ENCODE measurements at regions not wholly inside any gene's neighbourhood (a gene's known extent, or its start where the extent isn't known, plus 50 kb on each side); places are given as distances from the start of the nearest gene placed in this dataset.
"Not testable (repeated sequence)": the region's sequence is repeated elsewhere in the genome, so short reads cannot be mapped to it uniquely, and the experiment has no call there.

DNA sequence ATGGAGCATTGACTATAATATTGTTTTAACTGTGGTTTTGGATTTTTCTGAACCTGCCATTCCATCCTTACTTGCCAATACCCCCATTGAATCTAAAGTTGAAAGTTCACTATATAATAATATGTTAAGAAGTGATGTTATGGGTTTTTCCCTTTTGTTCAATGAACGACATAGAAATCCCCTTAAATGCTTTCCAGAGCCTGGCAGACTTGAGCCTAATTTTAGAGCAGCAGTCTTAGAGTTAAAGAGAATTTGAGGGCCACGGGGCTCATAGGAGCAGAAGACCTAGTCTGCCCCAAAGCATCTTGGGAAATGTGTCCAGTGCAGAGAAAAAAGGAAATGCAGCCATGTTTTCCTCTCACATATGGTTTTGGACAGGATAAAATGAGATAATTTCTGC lies 146.1 kb upstream of the SLC44A1 start:
- FAIRE-seq (no peak), DNase-seq (ENCODE audit: low spot score) (no peak)

DNA sequence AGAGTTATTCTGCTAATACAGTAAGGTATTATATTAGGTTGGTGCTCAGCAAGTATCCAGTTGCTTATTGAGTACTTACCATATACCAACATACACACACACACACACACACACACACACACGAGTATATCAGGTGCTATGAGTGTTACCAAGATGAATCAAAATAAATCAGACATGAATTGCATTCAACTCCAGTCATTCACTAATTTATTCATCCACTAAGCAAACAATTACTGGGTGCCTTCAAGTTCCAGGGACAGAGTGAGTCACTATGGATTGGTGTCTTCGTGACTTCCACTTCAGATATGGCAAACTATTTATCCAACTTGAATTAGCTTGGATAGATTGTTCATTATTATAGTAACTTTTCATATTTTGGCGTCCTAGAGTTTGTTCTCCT lies 140.7 kb upstream of the SLC44A1 start:
- no peak for DNase-seq (ENCODE audit: low spot score)
- no peak for FAIRE-seq

DNA sequence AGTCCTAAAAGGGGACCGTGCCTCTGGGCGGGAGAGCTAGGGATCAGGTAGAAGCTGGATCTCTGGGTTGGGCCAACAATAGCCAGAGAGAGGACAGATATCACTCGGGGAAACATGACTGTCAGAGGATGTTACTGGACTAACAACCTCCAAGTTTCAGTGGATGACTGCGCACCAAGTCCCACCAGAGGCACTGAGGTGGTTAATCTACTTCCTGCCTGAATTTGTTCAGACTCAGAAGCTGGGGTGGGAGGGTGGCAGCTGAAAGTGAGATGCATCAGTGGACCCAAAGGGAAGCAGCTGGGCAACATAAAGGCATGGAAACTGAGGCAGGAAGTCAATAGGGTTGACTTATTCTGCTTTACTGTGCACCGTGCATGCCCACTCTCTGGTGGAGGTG lies 130.1 kb upstream of the SLC44A1 start:
- FAIRE-seq (peak; percentile 42), DNase-seq (ENCODE audit: low spot score) (no peak)

DNA sequence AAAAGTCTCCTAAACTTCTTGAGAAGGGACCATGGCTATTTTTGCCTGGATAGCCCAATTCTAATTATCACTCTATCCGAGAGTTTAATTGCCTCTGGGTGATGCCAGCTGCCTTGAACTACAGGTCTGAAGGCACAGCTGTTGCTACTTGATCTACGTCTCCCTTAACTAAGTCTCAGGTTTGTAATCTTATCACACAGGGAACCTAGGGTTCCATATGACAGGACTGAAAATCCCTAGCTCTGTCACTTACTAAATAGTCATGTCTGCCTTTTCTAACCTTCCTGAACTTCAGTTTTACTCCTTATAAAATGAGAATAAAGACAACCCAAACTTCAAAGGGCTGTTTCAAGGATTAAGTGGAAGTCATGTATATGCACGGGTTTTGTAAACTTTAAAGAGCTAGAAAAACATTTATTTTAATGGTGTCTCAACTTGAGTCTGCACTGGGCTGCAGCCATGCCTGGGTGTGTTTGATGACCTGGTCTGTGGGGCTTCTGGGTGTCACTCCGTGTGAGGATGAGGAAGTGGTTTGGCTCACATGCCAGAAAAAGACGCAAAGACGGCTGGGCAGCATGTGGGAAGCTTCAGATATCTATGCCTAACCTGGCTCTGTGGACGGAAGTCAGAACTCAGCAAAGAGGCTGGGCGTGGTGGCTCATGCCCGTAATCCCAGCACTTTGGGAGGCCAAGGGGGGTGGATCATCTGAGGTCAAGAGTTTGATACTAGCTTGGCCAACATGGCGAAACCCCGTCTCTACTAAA lies 129.3 kb upstream of the SLC44A1 start:
- no peak for FAIRE-seq
- DNase-seq (ENCODE audit: low spot score) = peak; percentile 40

DNA sequence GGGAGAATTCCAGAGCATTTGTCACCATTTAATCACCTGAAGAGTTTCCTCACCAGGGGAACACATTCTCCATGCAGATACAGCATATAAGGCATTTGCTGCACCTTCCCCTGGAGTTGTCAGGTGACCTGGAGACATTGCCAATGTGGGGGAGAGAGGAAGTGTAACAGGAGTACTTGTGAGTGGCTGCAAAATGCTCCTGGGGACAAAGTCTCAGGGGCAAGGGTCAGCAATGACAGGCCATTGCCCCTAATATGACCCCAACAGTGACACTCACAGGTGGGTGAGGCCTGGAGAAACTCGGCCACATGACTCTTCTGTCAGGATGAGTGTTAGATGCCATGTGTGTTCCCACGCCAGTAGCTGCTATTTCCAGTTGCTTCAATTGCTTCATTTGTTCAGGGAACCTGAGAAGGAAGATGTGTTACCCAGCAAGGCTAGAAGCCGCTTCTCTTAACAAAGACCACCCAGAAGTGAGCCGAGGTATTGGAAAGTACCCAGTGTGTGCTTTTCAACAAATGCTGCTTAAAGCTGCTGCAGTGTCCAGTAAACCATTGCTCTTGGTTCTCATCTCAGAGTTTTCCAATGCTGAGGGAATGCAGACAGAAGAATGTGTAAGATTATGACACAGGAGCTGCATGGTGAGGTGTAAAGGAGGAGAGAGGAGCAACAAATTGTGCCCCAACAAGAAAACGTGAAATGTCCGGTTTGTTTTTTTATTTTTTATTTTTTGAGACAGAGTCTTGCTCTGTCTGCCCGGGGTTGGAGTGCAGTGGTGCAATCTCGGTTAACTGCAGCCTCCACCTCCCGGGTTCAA lies 128.2 kb upstream of the SLC44A1 start:
- no peak for FAIRE-seq
- DNase-seq (ENCODE audit: low spot score) = no peak

DNA sequence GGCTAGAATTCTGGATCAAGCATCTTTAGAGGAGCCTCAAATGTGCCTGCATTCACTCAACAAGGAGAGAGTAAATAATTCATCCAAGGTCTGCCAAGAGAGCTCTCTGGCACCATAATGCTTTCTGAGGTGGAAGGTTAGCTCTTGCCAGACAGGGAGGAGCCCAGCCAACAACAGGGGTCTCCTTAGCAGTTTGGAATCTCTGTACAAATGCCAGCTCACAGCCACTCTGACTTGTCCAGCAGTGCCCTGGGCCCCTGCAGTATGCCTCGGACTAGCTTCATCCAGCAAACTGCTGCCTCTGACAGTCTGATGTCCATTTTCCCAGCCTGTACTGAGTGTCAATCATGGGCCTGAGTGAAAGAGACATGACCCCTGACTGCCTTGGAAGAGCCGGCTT lies 127.2 kb upstream of the SLC44A1 start:
- DNase-seq (ENCODE audit: low spot score) (no peak), FAIRE-seq (no peak)

DNA sequence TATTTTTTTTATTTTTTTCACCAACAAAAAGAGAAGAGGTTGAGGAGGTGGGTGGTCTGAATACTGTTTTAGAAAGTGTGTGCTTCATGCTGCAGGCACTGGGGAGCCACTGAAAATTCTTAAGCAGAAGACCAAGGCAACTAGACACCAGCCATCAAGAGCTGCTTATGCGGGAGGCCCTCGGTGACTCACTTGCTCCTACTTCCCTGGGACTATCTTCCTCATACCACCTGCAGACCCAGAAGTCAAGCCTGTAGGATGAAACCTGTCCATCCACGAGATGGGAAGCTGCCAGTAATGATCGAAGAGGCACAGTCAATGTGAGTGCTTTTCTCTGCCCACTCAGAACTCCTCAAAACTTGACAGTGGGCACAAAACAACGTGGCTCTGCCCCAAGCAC lies 125.8 kb upstream of the SLC44A1 start:
- FAIRE-seq (peak; percentile 35), DNase-seq (ENCODE audit: low spot score) (peak; percentile 40)

DNA sequence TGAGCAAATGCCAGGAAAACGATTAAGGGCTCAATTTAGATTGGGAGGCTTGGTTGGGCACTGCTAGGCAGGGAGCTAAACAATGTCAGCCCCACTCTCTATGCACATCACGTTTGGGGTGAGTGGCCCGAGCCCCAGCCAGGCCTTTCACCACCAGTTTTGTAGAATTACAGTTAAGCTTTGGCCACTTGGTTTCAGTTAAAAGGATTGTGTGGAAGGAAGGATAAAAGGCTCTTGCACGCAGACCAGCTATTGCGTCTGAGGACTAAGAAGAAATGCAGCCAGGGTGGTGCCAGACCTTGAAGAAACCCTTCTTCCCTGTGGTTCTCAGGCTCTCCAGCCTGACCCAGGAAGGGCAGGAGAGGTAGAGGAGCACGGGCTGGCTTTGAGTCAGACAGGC lies 125.3 kb upstream of the SLC44A1 start:
- FAIRE-seq = no peak

DNA sequence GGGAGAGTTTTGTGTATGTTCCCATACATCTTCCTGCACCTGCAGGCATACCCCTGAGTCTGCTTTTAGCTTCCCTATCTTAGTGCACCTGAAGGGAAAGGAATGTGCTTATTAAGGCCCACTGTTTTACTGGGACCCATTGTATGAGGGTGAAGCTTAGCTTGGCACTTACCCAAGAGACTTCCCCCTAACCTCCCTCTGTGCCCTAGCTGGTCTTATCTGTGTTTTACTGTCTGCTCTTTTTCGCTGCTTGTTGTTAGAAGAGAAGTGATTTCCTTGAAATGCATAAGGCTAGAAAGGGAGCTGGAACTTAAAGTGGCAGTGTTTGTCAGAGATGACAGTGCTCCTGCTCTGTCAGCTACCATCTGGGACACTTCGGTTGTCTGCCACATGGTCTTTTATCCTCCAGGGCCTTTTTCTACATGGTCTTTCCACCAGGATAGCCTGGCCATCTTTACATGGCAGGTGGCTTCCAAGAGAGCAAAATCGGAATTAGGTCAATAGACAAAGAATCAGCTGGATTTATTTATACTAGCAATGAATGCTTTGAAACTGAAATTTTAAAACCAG lies 122.5 kb upstream of the SLC44A1 start:
- FAIRE-seq (no peak), DNase-seq (ENCODE audit: low spot score) (no peak)

More for the DNA sequence above, 125.3 kb upstream of the SLC44A1 start:
- DNase-seq (ENCODE audit: low spot score) = no peak

DNA sequence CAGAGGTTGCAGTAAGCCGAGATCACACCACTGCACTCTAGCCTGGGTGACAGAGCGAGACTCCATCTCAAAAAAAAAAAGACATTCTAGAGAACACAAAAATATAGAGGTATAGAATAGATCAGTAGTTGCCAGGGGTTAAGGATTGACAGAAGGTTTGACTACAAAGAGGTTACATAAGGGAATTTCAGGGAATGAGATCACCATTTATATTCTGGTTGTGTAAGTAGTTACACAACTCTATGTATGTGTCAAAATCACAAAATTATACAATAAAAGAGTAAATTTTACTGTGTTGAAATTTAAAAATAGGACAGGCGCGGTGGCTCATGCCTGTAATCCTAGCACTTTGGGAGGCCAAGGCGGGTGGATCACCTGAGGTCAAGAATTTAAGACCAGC lies 119.9 kb upstream of the SLC44A1 start:
- not testable (repeated sequence) for FAIRE-seq; DNase-seq (ENCODE audit: low spot score)

DNA sequence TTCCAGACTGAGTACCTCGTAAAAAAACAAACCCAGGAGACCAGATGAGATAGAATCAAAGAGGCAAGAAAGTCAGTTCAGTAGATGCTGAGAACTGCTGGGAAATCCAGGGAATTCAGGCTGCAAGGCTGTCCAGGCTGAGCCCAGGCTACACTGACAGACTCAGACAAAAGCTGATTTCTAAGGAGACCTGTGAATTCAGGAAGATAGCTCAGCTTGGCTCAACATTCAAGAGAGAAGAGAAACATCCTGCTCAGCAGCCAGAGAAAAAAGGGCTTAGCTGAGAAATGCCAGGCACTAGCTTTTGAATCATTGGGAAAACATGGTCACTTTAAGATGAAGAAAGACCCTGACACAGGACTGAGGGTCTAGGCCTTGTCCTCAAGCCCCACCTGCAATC lies 118.2 kb upstream of the SLC44A1 start:
- DNase-seq (ENCODE audit: low spot score) = no peak
- FAIRE-seq = no peak

DNA sequence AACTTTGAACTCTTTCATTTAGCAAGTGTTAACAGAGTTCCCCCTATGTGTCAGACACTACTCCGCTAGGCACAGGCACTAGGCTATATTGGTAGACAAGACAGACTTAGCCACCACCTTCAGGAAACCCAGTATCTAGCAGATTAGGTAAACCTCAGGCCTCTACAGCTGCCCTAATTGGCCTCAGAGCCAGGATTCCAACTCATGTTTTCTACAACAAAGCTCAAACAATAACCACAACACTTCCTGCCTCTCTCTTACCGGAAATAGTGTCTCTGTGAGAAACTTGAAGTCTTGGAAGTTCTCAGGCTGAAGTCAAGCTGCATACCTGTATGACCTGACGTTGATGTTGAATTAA lies 116.6 kb upstream of the SLC44A1 start:
- peak; percentile 35 for FAIRE-seq

DNA sequence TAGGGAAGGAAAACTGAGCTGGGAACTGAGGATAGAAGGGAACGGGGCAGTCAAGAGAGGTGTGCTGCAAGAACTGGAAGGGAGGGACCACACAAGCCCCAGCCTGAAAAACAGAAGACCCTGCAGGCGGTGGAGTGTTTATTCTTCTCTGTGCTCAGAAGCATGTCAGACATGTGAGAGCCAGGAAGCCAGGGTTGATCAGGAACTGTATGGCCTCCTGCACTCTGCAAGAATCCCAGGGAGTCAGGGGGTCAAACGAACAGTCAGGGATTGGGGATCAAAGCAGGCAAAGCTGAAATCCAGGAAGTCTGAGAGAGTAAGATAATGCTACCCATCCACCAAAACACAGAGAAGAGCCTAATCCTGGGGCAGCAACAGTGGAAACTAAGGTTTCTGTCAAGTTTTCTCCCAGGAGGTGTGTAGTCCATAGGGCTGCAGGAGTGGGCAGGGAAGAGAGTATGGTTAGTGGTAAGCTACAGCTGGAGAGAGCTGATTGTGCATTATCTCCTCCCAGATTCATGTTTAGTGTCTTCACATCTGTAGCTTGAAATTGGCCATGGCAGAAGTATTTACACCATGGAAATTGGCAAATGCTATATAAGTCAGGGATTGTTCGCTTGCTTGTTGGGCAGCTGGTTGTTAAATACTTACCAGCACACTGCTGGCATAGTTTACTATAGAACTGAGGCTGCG lies 115.4 kb upstream of the SLC44A1 start:
- no peak for FAIRE-seq
- no peak for DNase-seq (ENCODE audit: low spot score)

More for the DNA sequence above, 116.6 kb upstream of the SLC44A1 start:
- DNase-seq (ENCODE audit: low spot score) = peak; percentile 54

DNA sequence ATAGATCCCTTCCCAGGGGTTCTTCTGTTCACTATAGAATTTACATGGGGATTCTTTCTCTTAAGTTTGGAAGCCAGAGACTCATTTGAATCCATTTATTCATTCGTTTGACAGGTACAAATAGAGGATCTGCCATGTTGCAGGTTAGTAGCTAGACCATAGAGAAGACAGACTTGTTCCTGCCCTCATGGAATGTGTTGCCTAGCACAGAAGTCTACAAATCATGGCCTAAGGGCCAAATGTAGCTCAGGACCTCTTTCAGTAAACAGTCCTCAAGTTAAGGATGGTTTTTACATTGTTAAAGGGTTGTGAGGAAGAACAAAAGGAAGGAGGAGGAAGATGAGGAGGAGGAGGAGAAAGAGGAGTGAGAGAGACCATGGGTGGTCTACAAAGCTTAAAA lies 114.7 kb upstream of the SLC44A1 start:
- FAIRE-seq = no peak
- DNase-seq (ENCODE audit: low spot score) = no peak

DNA sequence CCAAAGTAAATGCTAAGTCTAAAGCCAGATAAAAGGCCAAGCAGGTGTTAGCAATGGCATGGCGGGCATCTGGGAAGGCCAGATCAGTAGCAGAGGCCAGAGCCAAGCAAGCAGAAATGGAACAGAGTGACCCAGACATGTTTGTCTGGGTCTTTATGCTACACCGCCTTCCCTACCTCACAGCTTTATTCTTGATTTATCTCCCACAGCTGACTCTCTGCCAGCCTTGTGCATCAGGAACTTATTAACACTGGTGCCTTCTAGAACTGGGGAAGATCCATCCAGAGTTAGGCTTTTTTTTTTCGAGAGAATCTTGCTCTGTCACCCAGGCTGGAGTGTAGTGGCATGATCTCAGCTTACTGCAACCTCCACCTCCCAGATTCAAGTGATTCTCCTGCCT lies 112.5 kb upstream of the SLC44A1 start:
- no peak for FAIRE-seq
- no peak for DNase-seq (ENCODE audit: low spot score)

DNA sequence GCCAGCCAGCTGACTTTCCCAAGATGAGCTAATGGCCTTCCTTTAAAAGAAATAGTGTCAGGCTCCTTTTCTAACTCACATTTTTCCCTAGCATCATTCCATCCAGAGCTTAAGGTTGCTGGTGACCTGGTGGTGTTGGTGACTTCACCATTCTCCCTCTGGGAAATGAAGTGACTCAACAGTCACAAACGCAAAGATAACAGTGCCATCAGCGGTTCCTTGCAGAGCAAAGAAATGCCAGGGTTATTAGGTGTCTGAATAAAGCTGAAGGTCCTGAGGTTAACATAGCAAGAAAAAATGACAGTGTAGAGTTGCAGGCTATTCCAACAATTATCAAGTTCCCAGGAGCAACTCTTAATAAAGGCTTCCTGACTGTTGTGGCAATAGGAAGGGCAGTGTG lies 111.8 kb upstream of the SLC44A1 start:
- FAIRE-seq = no peak

DNA sequence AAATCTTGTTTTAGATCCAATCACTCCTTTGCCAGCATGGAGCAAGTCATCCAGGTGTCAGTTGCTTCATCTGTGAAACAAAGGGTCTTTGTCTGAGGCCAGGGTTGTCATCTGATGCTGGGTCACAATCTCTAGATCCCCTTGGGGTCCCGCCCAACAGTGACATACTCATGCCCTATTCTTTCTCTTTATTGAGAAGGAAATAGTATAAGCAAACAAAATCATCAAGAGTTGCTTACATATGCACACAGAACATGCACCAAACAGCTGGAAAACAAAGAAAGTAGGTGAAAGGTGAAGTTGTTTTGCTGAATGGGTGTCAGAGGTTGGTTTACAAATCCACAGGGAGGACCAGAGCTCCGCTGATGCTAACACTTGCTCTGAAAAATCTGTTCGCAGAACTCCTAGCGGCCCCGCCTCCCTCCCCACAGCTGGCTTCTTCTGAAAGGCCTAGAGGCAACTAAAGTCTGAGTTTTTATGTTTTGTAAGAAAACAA lies 106.1 kb upstream of the SLC44A1 start:
- FAIRE-seq (no peak), DNase-seq (ENCODE audit: low spot score) (no peak)

More for the DNA sequence above, 111.8 kb upstream of the SLC44A1 start:
- DNase-seq (ENCODE audit: low spot score) = peak; percentile 73

DNA sequence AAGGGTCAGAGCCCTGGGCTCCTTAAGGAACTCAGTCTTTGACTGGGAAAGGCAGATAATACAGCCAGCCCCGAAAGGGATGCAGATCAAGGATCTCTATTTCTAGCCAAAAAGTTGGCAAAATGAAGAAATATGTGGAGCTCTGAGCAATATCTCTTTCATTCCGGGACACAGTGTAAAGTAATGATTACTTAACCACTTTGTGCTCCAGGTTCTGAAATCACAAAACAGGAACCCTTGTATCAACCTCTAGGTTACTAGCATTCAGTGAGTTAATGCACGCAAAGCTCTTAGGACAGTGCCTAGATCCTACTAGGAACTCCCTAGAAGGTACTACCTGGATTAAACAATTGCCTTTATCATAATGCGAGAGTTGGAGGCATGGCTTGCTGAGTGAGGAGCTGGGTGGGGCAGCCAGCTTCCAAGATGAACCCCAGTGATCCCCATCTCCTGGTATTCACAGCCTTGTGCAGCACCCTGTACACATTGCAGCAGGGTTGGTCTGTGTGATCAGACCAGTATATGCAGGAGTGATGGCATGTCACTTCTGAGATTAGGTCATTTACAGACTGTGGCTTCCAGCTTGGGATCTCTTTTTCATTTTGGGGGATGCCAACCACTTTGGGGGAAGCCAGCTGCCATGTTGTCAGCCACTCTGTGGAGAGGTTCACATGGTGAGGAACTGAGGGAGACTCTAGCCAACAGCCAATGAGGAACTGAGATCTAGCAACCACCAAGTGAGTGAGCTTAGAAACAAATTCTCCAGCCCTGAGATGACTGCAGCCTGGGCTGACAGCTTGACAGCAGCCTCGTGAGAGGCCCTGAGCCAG lies 103.1 kb upstream of the SLC44A1 start:
- FAIRE-seq (no peak), DNase-seq (ENCODE audit: low spot score) (no peak)

DNA sequence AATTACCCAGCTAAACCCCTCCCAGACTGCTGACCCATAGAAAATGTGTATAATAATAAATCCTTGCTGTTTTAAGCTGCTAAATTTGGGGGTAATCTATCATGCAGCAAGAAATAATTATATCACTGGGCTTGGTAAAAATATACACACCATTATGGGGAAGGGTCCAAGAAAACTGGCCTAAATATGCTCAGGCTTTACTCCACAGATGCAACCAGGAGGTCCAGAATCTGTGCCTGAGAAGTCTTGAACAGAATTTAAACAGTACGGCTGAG lies 102.5 kb upstream of the SLC44A1 start:
- FAIRE-seq = no peak
- DNase-seq (ENCODE audit: low spot score) = no peak

DNA sequence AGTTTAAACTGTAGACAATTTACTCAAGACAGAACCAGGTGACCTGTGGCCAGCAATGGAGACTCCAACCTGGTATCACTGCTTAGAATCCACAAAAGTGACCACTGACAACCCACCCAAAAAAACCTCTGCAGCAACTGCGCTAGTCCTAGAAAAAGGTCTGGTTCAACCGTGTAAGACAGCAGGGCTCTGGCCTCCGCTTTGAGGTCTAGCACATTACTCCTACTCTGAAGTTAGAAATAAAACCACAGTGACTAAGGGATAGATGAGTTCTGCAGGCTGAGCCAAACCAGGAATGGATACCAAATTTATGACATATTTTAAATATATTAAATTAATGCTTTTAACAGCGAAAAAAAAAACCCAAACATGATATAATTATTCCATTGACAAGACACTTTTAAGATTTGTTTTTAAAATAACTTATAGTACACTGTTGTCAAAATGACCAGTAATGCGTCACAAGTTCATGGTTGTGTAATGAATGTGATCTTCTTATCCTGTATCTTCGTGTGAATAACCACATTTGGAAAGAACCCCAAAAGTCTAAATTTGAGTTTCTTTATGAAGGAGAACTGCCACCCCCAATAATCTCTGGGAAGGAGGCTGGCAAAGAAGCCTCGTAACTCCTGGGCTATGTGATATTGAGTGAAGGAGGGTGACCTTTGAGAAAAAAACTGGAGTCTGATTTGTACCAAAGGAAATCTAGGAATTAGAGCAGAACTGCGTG lies 101.9 kb upstream of the SLC44A1 start:
- no peak for FAIRE-seq
- no peak for DNase-seq (ENCODE audit: low spot score)

DNA sequence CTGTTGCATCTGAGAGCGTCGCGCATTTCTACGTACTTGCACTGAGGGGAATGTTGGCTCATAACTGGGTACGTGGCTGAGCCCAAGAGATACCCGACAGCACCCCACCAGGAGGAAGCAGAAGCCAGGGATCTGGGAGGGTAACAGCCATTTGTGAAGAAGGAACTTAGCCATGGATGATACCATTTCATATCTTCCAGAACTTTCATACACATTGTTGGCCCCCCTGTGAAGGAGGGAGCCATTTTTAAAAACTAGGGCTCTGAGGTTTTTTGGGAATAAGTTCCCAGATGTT lies 101.4 kb upstream of the SLC44A1 start:
- no peak for FAIRE-seq
- DNase-seq (ENCODE audit: low spot score) = no peak

Measured in urothelium cell line (cell line).